ENCODE measurements at regions not wholly inside any gene's neighbourhood (a gene's known extent, or its start where the extent isn't known, plus 50 kb on each side); places are given as distances from the start of the nearest gene placed in this dataset.
"Not testable (repeated sequence)": the region's sequence is repeated elsewhere in the genome, so short reads cannot be mapped to it uniquely, and the experiment has no call there.

GRCh38 chr6:14472986-14473337 lies 355.4 kb downstream of the CD83 start:
- ATAC-seq (ENCODE audit: poor library complexity) (no peak), DNase-seq (no peak)
- intact Hi-C loops (cut with DNase I) = no loop called here

- no peak for DNase-seq
- no peak for ATAC-seq (ENCODE audit: poor library complexity)
- intact Hi-C loops (cut with DNase I) = no loop called here
Measured at GRCh38 chr6:14474816-14475215, 357.2 kb downstream of the CD83 start.

- intact Hi-C loops (cut with DNase I) = no loop called here
- ATAC-seq (ENCODE audit: poor library complexity) (no peak), DNase-seq (no peak)
Measured at GRCh38 chr6:14475306-14475705, 357.7 kb downstream of the CD83 start.

GRCh38 chr6:14476793-14477531 lies 359.4 kb downstream of the CD83 start:
- peak; percentile 88 for ATAC-seq (ENCODE audit: poor library complexity)
- intact Hi-C loops (cut with DNase I) = no loop called here
- no peak for DNase-seq

- no peak for ATAC-seq (ENCODE audit: poor library complexity)
- no peak for DNase-seq
- intact Hi-C loops (cut with DNase I) = no loop called here
Measured at GRCh38 chr6:14477559-14477958, 360.0 kb downstream of the CD83 start.

- DNase-seq = no peak
- ATAC-seq (ENCODE audit: poor library complexity) = no peak
Measured at GRCh38 chr6:14478381-14479225, 361.0 kb downstream of the CD83 start.

GRCh38 chr6:14481946-14482345 lies 364.4 kb downstream of the CD83 start:
- DNase-seq; intact Hi-C loops (cut with DNase I); ATAC-seq (ENCODE audit: poor library complexity): not testable (repeated sequence)

More at GRCh38 chr6:14478381-14479225, 361.0 kb downstream of the CD83 start:
- intact Hi-C loops (cut with DNase I) = no loop called here

- no peak for DNase-seq
- ATAC-seq (ENCODE audit: poor library complexity) = no peak
- intact Hi-C loops (cut with DNase I) = no loop called here
Measured at GRCh38 chr6:14487625-14488024, 370.1 kb downstream of the CD83 start.

- ATAC-seq (ENCODE audit: poor library complexity) = no peak
- no peak for DNase-seq
- intact Hi-C loops (cut with DNase I) = no loop called here
Measured at GRCh38 chr6:14488180-14488579, 370.6 kb downstream of the CD83 start.

GRCh38 chr6:14489445-14489844 lies 371.9 kb downstream of the CD83 start:
- intact Hi-C loops (cut with DNase I) = no loop called here
- DNase-seq = no peak
- ATAC-seq (ENCODE audit: poor library complexity) = no peak

- intact Hi-C loops (cut with DNase I) = no loop called here
- ATAC-seq (ENCODE audit: poor library complexity) = no peak
Measured at GRCh38 chr6:14498748-14499147, 381.2 kb downstream of the CD83 start.

GRCh38 chr6:14499309-14499708 lies 381.7 kb downstream of the CD83 start:
- no peak for DNase-seq
- ATAC-seq (ENCODE audit: poor library complexity) = no peak
- intact Hi-C loops (cut with DNase I) = no loop called here

More at GRCh38 chr6:14498748-14499147, 381.2 kb downstream of the CD83 start:
- no peak for DNase-seq

GRCh38 chr6:14499841-14500240 lies 382.3 kb downstream of the CD83 start:
- intact Hi-C loops (cut with DNase I) = no loop called here
- no peak for DNase-seq
- no peak for ATAC-seq (ENCODE audit: poor library complexity)

- no peak for ATAC-seq (ENCODE audit: poor library complexity)
- DNase-seq = no peak
- intact Hi-C loops (cut with DNase I) = no loop called here
Measured at GRCh38 chr6:14500809-14501208, 383.2 kb downstream of the CD83 start.

- intact Hi-C loops (cut with DNase I) = no loop called here
- no peak for ATAC-seq (ENCODE audit: poor library complexity)
Measured at GRCh38 chr6:14501240-14501639, 383.7 kb downstream of the CD83 start.

GRCh38 chr6:14501914-14502313 lies 384.3 kb downstream of the CD83 start:
- intact Hi-C loops (cut with DNase I) = no loop called here
- DNase-seq (no peak), ATAC-seq (ENCODE audit: poor library complexity) (no peak)

More at GRCh38 chr6:14501240-14501639, 383.7 kb downstream of the CD83 start:
- no peak for DNase-seq

- no peak for ATAC-seq (ENCODE audit: poor library complexity)
- no peak for DNase-seq
- intact Hi-C loops (cut with DNase I) = no loop called here
Measured at GRCh38 chr6:14502551-14502950, 385.0 kb downstream of the CD83 start.

- intact Hi-C loops (cut with DNase I) = no loop called here
- DNase-seq = no peak
- ATAC-seq (ENCODE audit: poor library complexity) = peak; percentile 25
Measured at GRCh38 chr6:14505401-14505800, 387.8 kb downstream of the CD83 start.

GRCh38 chr6:14506656-14507246 lies 389.2 kb downstream of the CD83 start:
- ATAC-seq (ENCODE audit: poor library complexity) = no peak
- intact Hi-C loops (cut with DNase I) = no loop called here
- no peak for DNase-seq

- DNase-seq = no peak
- no peak for ATAC-seq (ENCODE audit: poor library complexity)
- intact Hi-C loops (cut with DNase I) = no loop called here
Measured at GRCh38 chr6:14509120-14509519, 391.5 kb downstream of the CD83 start.

Data from Right ventricle myocardium superior (tissue), 1 donor.